Fibroblast of lung (primary cell): ENCODE measurements at regions not wholly inside any gene's neighbourhood (a gene's known extent, or its start where the extent isn't known, plus 50 kb on each side); places are given as distances from the start of the nearest gene placed in this dataset.
"Not testable (repeated sequence)": the region's sequence is repeated elsewhere in the genome, so short reads cannot be mapped to it uniquely, and the experiment has no call there.

Experiments used
- DNase-seq, 2 donors: peaks; one replicate each; pipeline versions ENCODE4 v3.0.0 to v3.0.0-alpha.2; 2010; ENCODE audit warnings: low read depth in 2 of 2
- H2AFZ ChIP-seq: 2 replicates; pipeline ENCODE4 v1.5.1; 2012; ENCODE audit warnings: low read length, control low read depth, inconsistent platforms
- H3K27ac ChIP-seq: 2 replicates; pipeline ENCODE4 v1.5.1; 2011; ENCODE audit warnings: low read length, control low read depth; ENCODE audit not compliant: insufficient read depth
- H3K27me3 ChIP-seq: 2 replicates; pipeline ENCODE4 v1.5.1; 2011; ENCODE audit warnings: mild to moderate bottlenecking, low read length; ENCODE audit not compliant: control insufficient read depth, insufficient read depth
- H3K36me3 ChIP-seq: 2 replicates; pipeline ENCODE4 v1.5.1; 2011; ENCODE audit warnings: low read length; ENCODE audit not compliant: control insufficient read depth, insufficient read depth
- H3K4me1 ChIP-seq: 2 replicates; pipeline ENCODE4 v1.5.1; 2011; ENCODE audit warnings: low read length; ENCODE audit not compliant: control insufficient read depth, insufficient read depth; ENCODE audit errors: extremely low read depth
- H3K4me2 ChIP-seq: 2 replicates; pipeline ENCODE4 v1.5.1; 2011; ENCODE audit warnings: low read length, control low read depth; ENCODE audit not compliant: insufficient read depth; ENCODE audit errors: extremely low read depth
- H3K4me3 ChIP-seq, 4 experiments: fragments of 200-600 bp in 1 of 4; sonication (generic) in 1 of 4; replicated peaks in 1 of 4; 2 replicates each; pipeline ENCODE4 v1.5.1; 2011 to 2016; ENCODE audit warnings: low read length in 4 of 4, low read depth in 3 of 4, mild to moderate bottlenecking in 3 of 4, control low read depth in 2 of 4, inconsistent platforms in 1 of 4, mixed read lengths in 1 of 4; ENCODE audit not compliant: insufficient read depth in 1 of 4; ENCODE audit errors: control extremely low read depth in 1 of 4
- H3K79me2 ChIP-seq: 2 replicates; pipeline ENCODE4 v1.5.1; 2012; ENCODE audit warnings: mild to moderate bottlenecking, low read length, inconsistent platforms; ENCODE audit not compliant: control insufficient read depth, insufficient read depth
- H3K9ac ChIP-seq: 2 replicates; pipeline ENCODE4 v1.5.1; 2011; ENCODE audit warnings: mild to moderate bottlenecking, low read length, control low read depth; ENCODE audit not compliant: insufficient read depth
- H3K9me3 ChIP-seq: 2 replicates; pipeline ENCODE4 v1.5.1; 2012; ENCODE audit warnings: low read depth, low read length; ENCODE audit not compliant: control insufficient read depth, insufficient read depth
- H4K20me1 ChIP-seq: 2 replicates; pipeline ENCODE4 v1.5.1; 2011; ENCODE audit warnings: low read length; ENCODE audit not compliant: control insufficient read depth, insufficient read depth; ENCODE audit errors: extremely low read depth
- EZH2 ChIP-seq: IDR thresholded peaks from 2 replicates; pipeline ENCODE4 v1.5.1; 2012; ENCODE audit warnings: low read length, control low read depth, mild to moderate bottlenecking; ENCODE audit errors: missing control alignments
- TF ChIP-seq, protein P1 (sequence below), 2 donors: IDR thresholded peaks in 1 of 2; conservative IDR thresholded peaks in 1 of 2; 1 replicate in 1 of 2; 2 replicates in 1 of 2; pipeline ENCODE4 v1.5.1; 2011 to 2012; ENCODE audit warnings: low read length in 2 of 2, control low read depth in 1 of 2, inconsistent platforms in 1 of 2, low read depth in 1 of 2, mild to moderate bottlenecking in 1 of 2

DNA sequence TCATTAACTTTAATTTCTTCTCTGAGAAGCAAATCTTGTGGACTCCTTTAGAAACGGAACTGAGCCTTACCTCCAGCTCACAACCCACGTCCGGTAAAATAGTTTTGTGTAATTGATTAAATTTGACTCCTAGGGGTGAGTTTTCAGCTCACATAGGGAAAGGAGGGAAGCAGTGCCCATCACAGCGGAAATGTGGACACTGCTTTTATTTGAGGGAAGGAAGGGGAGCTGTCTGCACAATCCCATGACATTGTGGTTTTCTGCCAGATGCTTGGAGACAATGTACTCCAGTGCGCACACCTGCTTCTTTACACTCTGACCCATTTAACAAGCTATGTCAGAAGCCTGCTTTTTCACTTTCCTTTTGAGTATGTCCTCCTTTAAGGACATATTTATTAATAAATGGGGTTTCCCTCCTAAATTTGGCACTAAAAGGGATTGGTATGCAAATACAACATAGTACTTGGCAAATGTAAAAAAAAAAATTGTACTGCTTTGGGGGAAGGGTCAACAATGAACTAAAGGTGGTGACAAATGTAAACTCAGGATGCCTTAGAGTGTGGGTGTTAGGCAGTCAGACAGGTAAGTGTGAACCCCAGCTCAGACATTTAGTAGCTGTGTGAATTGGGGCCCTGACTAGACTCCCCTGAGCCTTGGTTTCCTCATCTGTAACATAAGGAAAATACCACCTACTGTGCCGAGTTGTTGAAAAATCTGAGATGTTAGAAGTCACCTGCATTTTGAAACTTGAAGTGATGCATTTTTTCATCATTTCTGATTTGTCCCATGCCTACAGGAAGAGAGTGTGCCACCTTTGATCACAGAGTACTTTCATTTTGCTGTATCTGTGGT, 90.2 kb upstream of the KLF6 start:
- Histone ChIP-seq H3K4me2 (no peak overlapping the region), H3K27me3 (no peaks in the 10 kb centered on the region), H3K9me3 (no peaks in the 10 kb centered on the region), H3K79me2 (no peaks in the 10 kb centered on the region), H4K20me1 (no peaks in the 10 kb centered on the region), H2AFZ (no peak overlapping the region), H3K27ac (no peak overlapping the region), H3K36me3 (no peaks in the 10 kb centered on the region), H3K4me1 (peaks cover 5% of the 10 kb centered on the region), H3K4me3 (no peak overlapping the region), H3K9ac (no peak overlapping the region)
- no peak for DNase-seq
- no peak for TF ChIP-seq EZH2
- TF ChIP-seq, protein P1, sequence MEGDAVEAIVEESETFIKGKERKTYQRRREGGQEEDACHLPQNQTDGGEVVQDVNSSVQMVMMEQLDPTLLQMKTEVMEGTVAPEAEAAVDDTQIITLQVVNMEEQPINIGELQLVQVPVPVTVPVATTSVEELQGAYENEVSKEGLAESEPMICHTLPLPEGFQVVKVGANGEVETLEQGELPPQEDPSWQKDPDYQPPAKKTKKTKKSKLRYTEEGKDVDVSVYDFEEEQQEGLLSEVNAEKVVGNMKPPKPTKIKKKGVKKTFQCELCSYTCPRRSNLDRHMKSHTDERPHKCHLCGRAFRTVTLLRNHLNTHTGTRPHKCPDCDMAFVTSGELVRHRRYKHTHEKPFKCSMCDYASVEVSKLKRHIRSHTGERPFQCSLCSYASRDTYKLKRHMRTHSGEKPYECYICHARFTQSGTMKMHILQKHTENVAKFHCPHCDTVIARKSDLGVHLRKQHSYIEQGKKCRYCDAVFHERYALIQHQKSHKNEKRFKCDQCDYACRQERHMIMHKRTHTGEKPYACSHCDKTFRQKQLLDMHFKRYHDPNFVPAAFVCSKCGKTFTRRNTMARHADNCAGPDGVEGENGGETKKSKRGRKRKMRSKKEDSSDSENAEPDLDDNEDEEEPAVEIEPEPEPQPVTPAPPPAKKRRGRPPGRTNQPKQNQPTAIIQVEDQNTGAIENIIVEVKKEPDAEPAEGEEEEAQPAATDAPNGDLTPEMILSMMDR (conservative IDR thresholded peaks at IDR 0.05 in 1 of 2, IDR thresholded peaks at IDR 0.05 in 1 of 2; ENCODE audit: low read depth in 1 of 2, low read length in 2 of 2), result no peak

- H3K27me3 ChIP-seq, H3K36me3 ChIP-seq, H3K4me1 ChIP-seq, DNase-seq, H3K4me3 ChIP-seq, H3K27ac ChIP-seq, H3K9me3 ChIP-seq, H3K9ac ChIP-seq, H4K20me1 ChIP-seq, H2AFZ ChIP-seq, H3K4me2 ChIP-seq, H3K79me2 ChIP-seq: not testable (repeated sequence)
These were observed 89.6 kb upstream of the KLF6 start for GRCh38 chr10:3874610-3874989.

GRCh38 chr10:3873728-3874461, 88.9 kb upstream of the KLF6 start:
- Histone ChIP-seq H3K4me1 (peaks cover 5% of the 10 kb centered on the region), H3K27ac (peak overlapping the region; percentile 27), H3K4me3 (no peak overlapping the region), H3K79me2 (no peaks in the 10 kb centered on the region), H3K9me3 (no peaks in the 10 kb centered on the region), H3K4me2 (no peak overlapping the region), H3K36me3 (no peaks in the 10 kb centered on the region), H2AFZ (peak overlapping the region; percentile 7), H3K27me3 (no peaks in the 10 kb centered on the region), H3K9ac (no peak overlapping the region), H4K20me1 (no peaks in the 10 kb centered on the region)
- no peak for TF ChIP-seq EZH2
- TF ChIP-seq, protein P1 (conservative IDR thresholded peaks at IDR 0.05 in 1 of 2, IDR thresholded peaks at IDR 0.05 in 1 of 2; ENCODE audit: low read depth in 1 of 2, low read length in 2 of 2), result no peak
- peak; percentile 62 to 92 for DNase-seq
